GM23248 (cell line): ENCODE measurements at regions not wholly inside any gene's neighbourhood (a gene's known extent, or its start where the extent isn't known, plus 50 kb on each side); places are given as distances from the start of the nearest gene placed in this dataset.
"Not testable (repeated sequence)": the region's sequence is repeated elsewhere in the genome, so short reads cannot be mapped to it uniquely, and the experiment has no call there.

Source experiments
- DNase-seq: peaks from one replicate; pipeline ENCODE4 v3.0.0-alpha.2; 2015
- H2AFZ ChIP-seq: fragments of 200-600 bp; sonication (generic); 2 replicates; pipeline ENCODE4 v1.6.1; 2016; ENCODE audit warnings: antibody characterized with exemption
- H3F3A ChIP-seq: fragments of 200-600 bp; sonication (generic); 2 replicates; pipeline ENCODE4 v1.6.1; 2016; ENCODE audit warnings: mild to moderate bottlenecking, antibody characterized with exemption, mixed run types; ENCODE audit not compliant: insufficient read depth
- H3K27ac ChIP-seq: fragments of 200-600 bp; sonication (generic); 2 replicates; pipeline ENCODE4 v1.5.1; 2016; ENCODE audit warnings: mild to moderate bottlenecking
- H3K27me3 ChIP-seq: fragments of 200-600 bp; sonication (generic); replicated peaks from 2 replicates; pipeline ENCODE4 v1.6.1; 2016; ENCODE audit warnings: mild to moderate bottlenecking; ENCODE audit not compliant: insufficient read depth
- H3K36me3 ChIP-seq: fragments of 200-600 bp; sonication (generic); 2 replicates; pipeline ENCODE4 v1.6.1; 2016; ENCODE audit warnings: low read depth, mild to moderate bottlenecking
- H3K4me1 ChIP-seq: fragments of 200-600 bp; sonication (generic); 2 replicates; pipeline ENCODE4 v1.6.1; 2016; ENCODE audit warnings: mild to moderate bottlenecking; ENCODE audit not compliant: insufficient read depth
- H3K4me2 ChIP-seq: fragments of 200-600 bp; sonication (generic); one replicate; pipeline ENCODE4 v1.6.1; 2016; ENCODE audit warnings: mild to moderate bottlenecking; ENCODE audit not compliant: unreplicated experiment
- H3K4me3 ChIP-seq: fragments of 200-600 bp; sonication (generic); 2 replicates; pipeline ENCODE4 v1.5.1; 2016; ENCODE audit warnings: mild to moderate bottlenecking
- H3K79me2 ChIP-seq: fragments of 200-600 bp; sonication (generic); 2 replicates; pipeline ENCODE4 v1.6.1; 2016; ENCODE audit warnings: mild to moderate bottlenecking; ENCODE audit not compliant: insufficient read depth
- H3K9ac ChIP-seq: fragments of 200-600 bp; sonication (generic); 2 replicates; pipeline ENCODE4 v1.6.1; 2016; ENCODE audit warnings: mild to moderate bottlenecking
- H3K9me2 ChIP-seq: fragments of 200-600 bp; sonication (generic); 2 replicates; pipeline ENCODE4 v1.6.1; 2016; ENCODE audit warnings: mixed run types, mild to moderate bottlenecking, moderate library complexity; ENCODE audit not compliant: insufficient read depth
- H3K9me3 ChIP-seq: fragments of 200-600 bp; sonication (generic); one replicate; pipeline ENCODE4 v1.6.1; 2017; ENCODE audit warnings: low read depth
- H4K20me1 ChIP-seq: fragments of 200-600 bp; sonication (generic); 2 replicates; pipeline ENCODE4 v1.6.0; 2016; ENCODE audit not compliant: insufficient read depth
- EZH2 ChIP-seq: fragments of 200-600 bp; sonication (generic); IDR thresholded peaks from 2 replicates; pipeline ENCODE4 v1.6.1; 2018; ENCODE audit warnings: antibody characterized with exemption, mild to moderate bottlenecking; ENCODE audit not compliant: insufficient read depth, poor library complexity, severe bottlenecking
- EZH2phosphoT487 ChIP-seq: fragments of 200-600 bp; sonication (generic); IDR thresholded peaks from 2 replicates; pipeline ENCODE4 v1.6.1; 2018; ENCODE audit warnings: antibody characterized with exemption, moderate library complexity, mild to moderate bottlenecking, low read depth; ENCODE audit not compliant: insufficient read depth
- WGBS, 2 experiments: methylation state at CpG; one replicate each; pipeline ENCODE4 v1.1.6; 2015 to 2017; ENCODE audit warnings: low lambda C conversion rate in 2 of 2, low coverage in 1 of 2; ENCODE audit errors: missing lambda C conversion rate in 2 of 2; 5-methylcytosine and 5-hydroxymethylcytosine counted together
- in situ Hi-C: fragments of 300-500 bp; cut with MboI; formaldehyde crosslinking; loops from 2 replicates; pipeline ENCODE4 v1.15.0; 2020

- no peak overlapping the region for H3K9ac ChIP-seq
- in situ Hi-C loops = no loop called here
- H3K27ac ChIP-seq = no peak overlapping the region
- no peak overlapping the region for H2AFZ ChIP-seq
- TF ChIP-seq EZH2phosphoT487 (no peak), EZH2 (no peak)
- no peaks in the 10 kb centered on the region for H3K36me3 ChIP-seq
- DNase-seq = peak; percentile 86
- no peaks in the 10 kb centered on the region for H4K20me1 ChIP-seq
- H3F3A ChIP-seq = no peaks in the 10 kb centered on the region
- 9 to 14% methylated on average over 4 of the region's 4 CpGs for WGBS, 2 experiments
- peaks cover 7% of the 10 kb centered on the region; the same call in 1 of the 2 replicates for H3K27me3 ChIP-seq
- no peaks in the 10 kb centered on the region for H3K9me3 ChIP-seq
- no peak overlapping the region for H3K4me3 ChIP-seq
- no peaks in the 10 kb centered on the region for H3K79me2 ChIP-seq
- H3K9me2 ChIP-seq = no peaks in the 10 kb centered on the region
- no peak overlapping the region for H3K4me2 ChIP-seq
- 0 out of 2 replicates have a peak, but pooled peaks cover 7% of the 10 kb centered on the region for H3K4me1 ChIP-seq
Observed at GRCh38 chr1:204782118-204782700, 88.5 kb upstream of the NFASC start.

- H3K27ac ChIP-seq, H3K9me3 ChIP-seq, H3K9ac ChIP-seq, in situ Hi-C loops, H2AFZ ChIP-seq, H3K36me3 ChIP-seq, H3K79me2 ChIP-seq, DNase-seq, H3K9me2 ChIP-seq, H3K4me1 ChIP-seq, H3K4me3 ChIP-seq, H4K20me1 ChIP-seq, H3K4me2 ChIP-seq, H3F3A ChIP-seq: not testable (repeated sequence)
- WGBS, 2 experiments = 50 to 58% methylated on average over 4 of the region's 4 CpGs
- peaks cover 28% of the 10 kb centered on the region for H3K27me3 ChIP-seq
Observed at GRCh38 chr1:204785023-204785422, 85.6 kb upstream of the NFASC start.

DNA sequence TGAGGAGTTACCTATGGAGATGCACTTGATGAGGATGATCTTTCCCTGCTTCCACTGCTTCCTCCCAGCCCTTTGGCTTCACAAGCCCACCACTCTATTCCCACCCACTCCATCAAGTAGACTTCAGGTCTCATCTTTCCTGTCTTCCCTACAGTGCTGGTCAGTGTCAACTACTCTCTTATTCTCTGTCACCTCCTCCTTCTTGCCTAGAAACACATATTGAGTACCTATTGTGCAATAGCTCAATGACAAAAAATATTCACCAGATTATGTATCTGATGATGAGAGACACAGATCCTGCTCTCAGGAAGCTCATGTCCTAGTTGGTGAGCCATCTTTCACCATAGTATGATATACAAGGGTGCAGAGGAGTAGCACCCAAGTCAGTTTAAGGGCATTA, 82.2 kb upstream of the NFASC start:
- no peak overlapping the region for H2AFZ ChIP-seq
- H3K79me2 ChIP-seq = no peaks in the 10 kb centered on the region
- H3K9me2 ChIP-seq = no peaks in the 10 kb centered on the region
- in situ Hi-C loops = no loop called here
- H3K4me1 ChIP-seq = no peaks in the 10 kb centered on the region
- no peak overlapping the region for H3K4me3 ChIP-seq
- H3K27ac ChIP-seq = no peak overlapping the region
- peaks cover 44% of the 10 kb centered on the region for H3K27me3 ChIP-seq
- H4K20me1 ChIP-seq = no peaks in the 10 kb centered on the region
- no peak for DNase-seq
- no peaks in the 10 kb centered on the region for H3K9me3 ChIP-seq
- no peak for TF ChIP-seq EZH2
- TF ChIP-seq EZH2phosphoT487 = no peak
- no peak overlapping the region for H3K4me2 ChIP-seq
- H3K9ac ChIP-seq = no peak overlapping the region
- H3F3A ChIP-seq = no peaks in the 10 kb centered on the region
- H3K36me3 ChIP-seq = no peaks in the 10 kb centered on the region

DNA sequence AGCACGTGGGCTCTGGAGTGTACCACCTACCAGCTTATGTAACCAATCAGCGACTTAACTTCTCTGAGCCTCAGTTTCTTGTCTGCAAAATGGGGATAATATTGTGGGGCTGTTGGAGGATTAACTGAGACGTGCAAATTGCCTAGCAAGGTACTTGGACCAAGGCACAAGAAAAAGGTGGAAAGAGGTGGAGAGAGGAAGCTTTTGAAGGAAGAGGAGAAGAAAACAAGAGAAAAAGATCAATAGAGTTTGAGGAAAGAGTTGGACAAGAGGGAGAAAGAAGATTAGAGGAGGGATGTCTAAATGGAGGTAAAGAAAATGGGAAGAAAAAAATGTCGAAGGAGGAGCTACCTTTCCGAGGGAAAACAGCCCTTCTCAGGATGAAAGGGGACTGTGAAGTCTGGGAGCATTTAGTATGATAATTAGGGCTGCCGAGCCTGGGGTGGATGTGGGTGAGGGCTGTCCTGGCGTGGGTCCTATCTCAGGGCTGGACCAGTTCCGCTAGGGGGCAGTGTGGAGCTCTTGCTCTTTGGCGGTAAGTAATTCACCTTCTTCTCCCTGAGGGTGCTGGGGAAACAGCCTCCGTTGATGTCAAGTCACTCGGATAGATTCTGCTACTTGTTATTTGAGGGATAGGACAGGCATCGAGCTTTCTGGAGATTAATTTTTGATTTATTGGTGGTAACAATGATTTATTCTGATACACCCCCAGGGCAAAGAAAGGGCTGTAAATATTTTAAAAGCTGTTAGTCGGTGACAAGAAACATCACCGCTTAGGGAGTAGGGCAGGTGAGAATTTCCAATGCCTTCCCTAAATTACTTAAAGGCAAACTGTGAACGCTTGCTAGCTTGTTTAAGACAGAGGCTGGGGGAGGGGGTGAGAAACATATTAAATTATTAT, 79.0 kb upstream of the NFASC start:
- Histone ChIP-seq H3K9me3 (no peaks in the 10 kb centered on the region), H3K9me2 (no peaks in the 10 kb centered on the region), H3K27me3 (peaks cover 44% of the 10 kb centered on the region), H3K36me3 (no peaks in the 10 kb centered on the region), H3K9ac (no peak overlapping the region), H3K4me1 (no peaks in the 10 kb centered on the region), H3K4me2 (no peak overlapping the region), H4K20me1 (no peaks in the 10 kb centered on the region), H3K4me3 (no peak overlapping the region), H3K79me2 (no peaks in the 10 kb centered on the region), H3K27ac (no peak overlapping the region), H3F3A (no peaks in the 10 kb centered on the region), H2AFZ (no peak overlapping the region)
- TF ChIP-seq EZH2phosphoT487 = no peak
- no peak for TF ChIP-seq EZH2
- in situ Hi-C loops = no loop called here
- peak; percentile 63 for DNase-seq
- WGBS, 2 experiments = 20 to 23% methylated on average over 15 of the region's 15 CpGs

- no peak for DNase-seq
- H3K4me1 ChIP-seq = no peaks in the 10 kb centered on the region
- no peaks in the 10 kb centered on the region for H3K36me3 ChIP-seq
- H2AFZ ChIP-seq = no peak overlapping the region
- no peak overlapping the region for H3K4me3 ChIP-seq
- no peaks in the 10 kb centered on the region for H3F3A ChIP-seq
- no peaks in the 10 kb centered on the region for H3K9me3 ChIP-seq
- no peak for TF ChIP-seq EZH2phosphoT487
- no peak for TF ChIP-seq EZH2
- in situ Hi-C loops = no loop called here
- no peak overlapping the region for H3K9ac ChIP-seq
- H3K79me2 ChIP-seq = no peaks in the 10 kb centered on the region
- no peaks in the 10 kb centered on the region for H3K9me2 ChIP-seq
- no peak overlapping the region for H3K4me2 ChIP-seq
- peaks cover 47% of the 10 kb centered on the region for H3K27me3 ChIP-seq
- H3K27ac ChIP-seq = no peak overlapping the region
- H4K20me1 ChIP-seq = no peaks in the 10 kb centered on the region
- WGBS, 2 experiments = 17 to 25% methylated on average over 6 of the region's 6 CpGs
Observed at GRCh38 chr1:204792354-204792692, 78.3 kb upstream of the NFASC start.
